GM12892 (cell line): ENCODE measurements at regions not wholly inside any gene's neighbourhood (a gene's known extent, or its start where the extent isn't known, plus 50 kb on each side); places are given as distances from the start of the nearest gene placed in this dataset.

Source experiments
- POLR2A ChIP-seq: IDR thresholded peaks from 2 replicates; pipeline ENCODE4 v1.6.1; 2011; ENCODE audit warnings: low read depth, low read length, control low read depth
- POLR2AphosphoS5 ChIP-seq: IDR thresholded peaks from 2 replicates; pipeline ENCODE4 v1.6.1; 2011; ENCODE audit warnings: low read depth, low read length, control low read depth
- TAF1 ChIP-seq: IDR thresholded peaks from 2 replicates; pipeline ENCODE4 v1.6.1; 2011; ENCODE audit warnings: low read depth, mild to moderate bottlenecking, control low read depth, low read length, borderline replicate concordance

DNA sequence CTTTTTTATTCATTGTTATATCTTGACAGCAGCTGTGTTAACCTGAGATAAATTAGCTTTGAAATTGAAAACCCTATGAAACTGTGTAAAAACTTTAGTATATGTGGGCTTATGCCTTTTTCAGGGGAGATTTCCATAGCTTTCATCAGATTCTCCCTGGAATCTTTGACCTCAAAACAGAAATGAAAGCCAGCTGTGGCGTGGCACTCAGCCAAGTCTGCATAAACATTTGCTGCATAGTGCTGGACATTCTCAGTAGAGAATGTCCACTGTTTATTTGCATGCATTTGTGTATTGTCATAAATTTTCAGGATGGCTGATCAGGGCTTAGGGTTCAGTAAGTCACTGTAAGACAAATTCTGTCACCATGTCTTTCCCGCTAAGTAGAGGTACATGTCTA lies 115.3 kb upstream of the NAP1L1 start:
- TF ChIP-seq POLR2A (no peak), POLR2AphosphoS5 (no peak), TAF1 (no peak)
